Mesendoderm (in vitro differentiated cells): ENCODE measurements at regions not wholly inside any gene's neighbourhood (a gene's known extent, or its start where the extent isn't known, plus 50 kb on each side); places are given as distances from the start of the nearest gene placed in this dataset.

Experiments
- DNase-seq: peaks from one replicate; pipeline ENCODE4 v3.0.0; 2013
- H2AK5ac ChIP-seq: 2 replicates; pipeline ENCODE4 v1.6.1; 2013; ENCODE audit warnings: low read length, inconsistent platforms
- H2BK120ac ChIP-seq: 2 replicates; pipeline ENCODE4 v1.6.1; 2013; ENCODE audit warnings: low read depth, mild to moderate bottlenecking, low read length, moderate library complexity, mixed read lengths
- H2BK15ac ChIP-seq: replicated peaks from 2 replicates; pipeline ENCODE4 v1.6.1; 2013; ENCODE audit warnings: low read depth, mild to moderate bottlenecking, moderate library complexity
- H2BK5ac ChIP-seq: 2 replicates; pipeline ENCODE4 v1.6.1; 2013; ENCODE audit warnings: low read length, inconsistent platforms
- H3K18ac ChIP-seq: 2 replicates; pipeline ENCODE4 v1.6.1; 2013; ENCODE audit warnings: mild to moderate bottlenecking, low read length, mixed read lengths
- H3K23ac ChIP-seq: one replicate; pipeline ENCODE4 v1.6.1; 2013; ENCODE audit warnings: low read length
- H3K27ac ChIP-seq: 2 replicates; pipeline ENCODE4 v1.5.1; 2013; ENCODE audit warnings: low read depth, mild to moderate bottlenecking, inconsistent platforms, low read length, moderate library complexity
- H3K27me3 ChIP-seq: 2 replicates; pipeline ENCODE4 v1.6.1; 2013; ENCODE audit warnings: low read length, control low read depth, mild to moderate bottlenecking, inconsistent platforms; ENCODE audit not compliant: insufficient read depth, poor library complexity
- H3K36me3 ChIP-seq: 2 replicates; pipeline ENCODE4 v1.6.1; 2013; ENCODE audit warnings: low read length, inconsistent platforms; ENCODE audit not compliant: control insufficient read depth, insufficient read depth
- H3K4ac ChIP-seq: one replicate; pipeline ENCODE4 v1.6.1; 2013; ENCODE audit warnings: low read depth, mild to moderate bottlenecking, low read length, moderate library complexity
- H3K4me1 ChIP-seq: 2 replicates; pipeline ENCODE4 v1.6.1; 2013; ENCODE audit warnings: low read depth, low read length, inconsistent platforms; ENCODE audit not compliant: control insufficient read depth
- H3K4me2 ChIP-seq: 2 replicates; pipeline ENCODE4 v1.6.1; 2013; ENCODE audit warnings: low read length
- H3K4me3 ChIP-seq: 2 replicates; pipeline ENCODE4 v1.5.1; 2013; ENCODE audit warnings: mild to moderate bottlenecking, low read length
- H3K56ac ChIP-seq: one replicate; pipeline ENCODE4 v1.6.1; 2013; ENCODE audit warnings: low read length
- H3K79me1 ChIP-seq: 2 replicates; pipeline ENCODE4 v1.6.1; 2013; ENCODE audit warnings: low read length, inconsistent platforms
- H3K79me2 ChIP-seq: 2 replicates; pipeline ENCODE4 v1.6.1; 2013; ENCODE audit warnings: mild to moderate bottlenecking, low read length; ENCODE audit not compliant: control insufficient read depth, insufficient read depth
- H3K9ac ChIP-seq: 2 replicates; pipeline ENCODE4 v1.6.1; 2013; ENCODE audit warnings: low read length, inconsistent platforms
- H4K5ac ChIP-seq: one replicate; pipeline ENCODE4 v1.6.1; 2013; ENCODE audit warnings: low read length
- H4K8ac ChIP-seq: one replicate; pipeline ENCODE4 v1.6.1; 2013; ENCODE audit warnings: low read depth, mild to moderate bottlenecking, control low read depth, low read length, moderate library complexity
- WGBS: extraction: QIAGEN DNeasy Blood & Tissue Kit; methylation state at CpG from one replicate; pipeline ENCODE4 v1.1.7; 2013; ENCODE audit warnings: low lambda C conversion rate, missing lambda C conversion rate; ENCODE audit not compliant: insufficient coverage; ENCODE audit errors: extremely low coverage; 5-methylcytosine and 5-hydroxymethylcytosine counted together

GRCh38 chr16:82260212-82260795, 90.3 kb upstream of the MPHOSPH6 start:
- H3K56ac ChIP-seq = no peak overlapping the region
- DNase-seq = no peak
- H3K18ac ChIP-seq = no peak overlapping the region
- H2BK120ac ChIP-seq = no peak overlapping the region
- no peaks in the 10 kb centered on the region for H3K79me2 ChIP-seq
- no peak overlapping the region for H3K23ac ChIP-seq
- no peak overlapping the region for H3K4me2 ChIP-seq
- no peak overlapping the region for H3K4ac ChIP-seq
- H2BK5ac ChIP-seq = no peak overlapping the region
- no peak overlapping the region for H3K27ac ChIP-seq
- no peak overlapping the region for H3K4me3 ChIP-seq
- no CpG with 5 or more reads among the region's 6 CpGs for WGBS
- no peak overlapping the region for H2BK15ac ChIP-seq
- H2AK5ac ChIP-seq = no peak overlapping the region
- no peaks in the 10 kb centered on the region for H3K36me3 ChIP-seq
- H4K5ac ChIP-seq = no peak overlapping the region
- no peaks in the 10 kb centered on the region for H3K4me1 ChIP-seq
- H3K79me1 ChIP-seq = no peaks in the 10 kb centered on the region
- H3K27me3 ChIP-seq = no peaks in the 10 kb centered on the region
- no peak overlapping the region for H3K9ac ChIP-seq
- H4K8ac ChIP-seq = no peak overlapping the region

GRCh38 chr16:82259731-82260130, 89.7 kb upstream of the MPHOSPH6 start:
- no CpG with 5 or more reads among the region's 1 CpG for WGBS
- no peak overlapping the region for H3K4me3 ChIP-seq

DNA sequence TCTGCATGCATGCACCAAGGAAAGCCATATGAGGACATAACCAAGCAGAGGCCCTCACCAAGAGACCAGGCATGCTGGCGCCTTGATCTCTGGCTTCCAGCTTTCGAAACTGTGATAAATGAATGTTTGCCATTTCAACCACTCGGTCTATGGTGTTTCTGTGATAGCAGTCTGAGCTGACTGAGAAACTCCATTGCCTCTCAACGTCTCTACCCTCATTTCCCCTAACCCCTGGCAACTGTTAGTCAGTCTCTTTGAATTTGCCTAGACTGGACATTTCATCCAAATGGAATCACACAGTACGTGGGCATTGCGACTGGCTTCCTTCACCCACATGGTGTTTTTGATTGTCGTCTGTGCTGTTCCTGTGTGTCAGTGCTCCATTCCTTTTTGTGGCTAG, 88.0 kb upstream of the MPHOSPH6 start:
- Histone ChIP-seq H3K36me3 (no peaks in the 10 kb centered on the region), H3K79me1 (no peaks in the 10 kb centered on the region)
- no CpG with 5 or more reads among the region's 7 CpGs for WGBS

More at GRCh38 chr16:82259731-82260130, 89.7 kb upstream of the MPHOSPH6 start:
- no peak overlapping the region for H2BK120ac ChIP-seq
- H3K4me1 ChIP-seq = no peaks in the 10 kb centered on the region
- H3K79me1 ChIP-seq = no peaks in the 10 kb centered on the region
- no peak overlapping the region for H2AK5ac ChIP-seq
- H3K36me3 ChIP-seq = no peaks in the 10 kb centered on the region
- no peak overlapping the region for H3K4ac ChIP-seq
- H3K18ac ChIP-seq = no peak overlapping the region
- H4K5ac ChIP-seq = no peak overlapping the region
- no peak overlapping the region for H3K4me2 ChIP-seq
- no peaks in the 10 kb centered on the region for H3K79me2 ChIP-seq
- H3K23ac ChIP-seq = no peak overlapping the region
- no peak overlapping the region for H2BK5ac ChIP-seq
- H4K8ac ChIP-seq = no peak overlapping the region
- no peak overlapping the region for H2BK15ac ChIP-seq
- no peak overlapping the region for H3K27ac ChIP-seq
- H3K56ac ChIP-seq = no peak overlapping the region
- H3K9ac ChIP-seq = no peak overlapping the region
- DNase-seq = no peak
- H3K27me3 ChIP-seq = no peaks in the 10 kb centered on the region

DNA sequence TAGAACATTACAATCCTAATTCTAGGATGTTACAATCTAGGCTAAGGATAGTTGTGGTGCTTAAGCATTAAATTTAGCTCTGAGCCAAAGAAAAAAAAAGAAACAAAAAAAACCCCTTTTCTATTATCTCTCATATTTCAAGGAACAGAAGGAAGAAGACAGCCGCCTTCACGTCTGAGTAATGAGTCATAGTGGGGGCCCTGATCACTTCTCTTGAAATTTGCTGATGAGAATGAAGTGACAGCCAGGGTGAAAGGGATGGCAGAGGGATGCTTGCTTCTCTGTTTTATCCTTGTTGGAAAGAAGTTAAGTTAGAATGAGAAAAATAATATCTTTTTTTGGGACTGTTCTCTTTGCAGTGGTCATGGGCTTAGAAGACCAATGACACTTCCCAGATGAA, 82.6 kb upstream of the MPHOSPH6 start:
- Histone ChIP-seq H2BK15ac (no peak overlapping the region), H2AK5ac (no peak overlapping the region), H3K4ac (no peak overlapping the region), H3K79me1 (no peaks in the 10 kb centered on the region), H3K56ac (no peak overlapping the region), H4K8ac (no peak overlapping the region), H2BK120ac (no peak overlapping the region), H3K4me3 (no peak overlapping the region), H3K9ac (no peak overlapping the region), H3K18ac (no peak overlapping the region), H2BK5ac (no peak overlapping the region), H3K23ac (no peak overlapping the region), H3K4me1 (no peaks in the 10 kb centered on the region), H3K79me2 (no peaks in the 10 kb centered on the region), H3K27me3 (no peaks in the 10 kb centered on the region), H3K4me2 (no peak overlapping the region), H3K27ac (no peak overlapping the region), H4K5ac (no peak overlapping the region), H3K36me3 (no peaks in the 10 kb centered on the region)
- no peak for DNase-seq
- WGBS = no CpG with 5 or more reads among the region's 2 CpGs

More for the DNA sequence above, 88.0 kb upstream of the MPHOSPH6 start:
- Histone ChIP-seq H2BK120ac (no peak overlapping the region), H3K9ac (no peak overlapping the region), H3K27me3 (no peaks in the 10 kb centered on the region), H3K23ac (no peak overlapping the region), H3K27ac (no peak overlapping the region), H3K79me2 (no peaks in the 10 kb centered on the region), H3K4me2 (no peak overlapping the region), H3K56ac (no peak overlapping the region), H4K8ac (no peak overlapping the region), H3K4ac (no peak overlapping the region), H4K5ac (no peak overlapping the region), H3K18ac (no peak overlapping the region), H2AK5ac (no peak overlapping the region), H3K4me1 (no peaks in the 10 kb centered on the region), H3K4me3 (no peak overlapping the region), H2BK5ac (no peak overlapping the region), H2BK15ac (no peak overlapping the region)
- no peak for DNase-seq

DNA sequence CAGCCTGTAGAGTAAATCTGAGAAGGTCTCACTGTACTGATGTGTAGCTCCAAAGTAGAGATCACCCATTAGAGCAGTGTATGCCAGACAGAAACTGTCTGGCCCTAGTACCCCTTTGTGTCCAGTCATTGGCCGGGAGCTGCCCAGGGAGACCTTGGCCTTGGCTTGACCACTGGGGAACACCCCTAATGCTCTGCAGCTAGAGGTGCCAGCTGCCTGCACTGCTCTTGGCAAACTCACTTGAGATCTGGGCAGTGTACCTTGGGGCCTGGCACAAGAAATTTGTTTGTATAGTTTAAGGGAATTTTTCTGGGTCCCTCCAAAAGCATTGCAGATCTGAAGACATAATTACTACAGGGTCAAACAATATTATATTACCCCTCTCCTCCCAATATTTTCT, 78.7 kb upstream of the MPHOSPH6 start:
- Histone ChIP-seq H2AK5ac (no peak overlapping the region), H2BK15ac (no peak overlapping the region), H3K56ac (no peak overlapping the region), H2BK5ac (no peak overlapping the region), H3K36me3 (no peaks in the 10 kb centered on the region), H4K8ac (no peak overlapping the region), H3K79me1 (no peaks in the 10 kb centered on the region), H4K5ac (no peak overlapping the region), H3K4me1 (no peaks in the 10 kb centered on the region), H3K23ac (no peak overlapping the region), H3K79me2 (no peaks in the 10 kb centered on the region), H3K4me3 (no peak overlapping the region), H3K4ac (no peak overlapping the region), H3K9ac (no peak overlapping the region), H3K4me2 (no peak overlapping the region), H3K27me3 (no peaks in the 10 kb centered on the region), H3K27ac (no peak overlapping the region), H3K18ac (no peak overlapping the region), H2BK120ac (no peak overlapping the region)
- DNase-seq = no peak
- WGBS = no CpG with 5 or more reads among the region's 1 CpG

GRCh38 chr16:82248012-82248656, 78.1 kb upstream of the MPHOSPH6 start:
- DNase-seq = no peak
- H3K79me2 ChIP-seq = no peaks in the 10 kb centered on the region
- no peaks in the 10 kb centered on the region for H3K79me1 ChIP-seq
- H3K4ac ChIP-seq = no peak overlapping the region
- no peak overlapping the region for H3K18ac ChIP-seq
- H2BK5ac ChIP-seq = no peak overlapping the region
- no peak overlapping the region for H4K5ac ChIP-seq
- H3K9ac ChIP-seq = no peak overlapping the region
- H2BK120ac ChIP-seq = no peak overlapping the region
- H3K4me2 ChIP-seq = no peak overlapping the region
- H3K27ac ChIP-seq = no peak overlapping the region
- H4K8ac ChIP-seq = no peak overlapping the region
- no peaks in the 10 kb centered on the region for H3K36me3 ChIP-seq
- no peak overlapping the region for H2BK15ac ChIP-seq
- no peak overlapping the region for H3K56ac ChIP-seq
- H3K27me3 ChIP-seq = no peaks in the 10 kb centered on the region
- no peak overlapping the region for H3K4me3 ChIP-seq
- no CpG with 5 or more reads among the region's 5 CpGs for WGBS
- H3K23ac ChIP-seq = no peak overlapping the region
- H3K4me1 ChIP-seq = no peaks in the 10 kb centered on the region
- no peak overlapping the region for H2AK5ac ChIP-seq
